ENCODE measurements at regions not wholly inside any gene's neighbourhood (a gene's known extent, or its start where the extent isn't known, plus 50 kb on each side); places are given as distances from the start of the nearest gene placed in this dataset.

GRCh38 chr11:76277298-76278175, 71.2 kb upstream of the WNT11 start:
- ChIA-PET CTCF (no interaction called here), POLR2A (no interaction called here), SMC1A (ENCODE audit: uncharacterized antibody, unreplicated experiment) (interaction anchor here (0.7 kb wide), 1 partner anchor 35 kb away, joined by 3 read pairs; no protein-coding TSS in a partner anchor), RAD21 (ENCODE audit: unreplicated experiment) (no interaction called here)
- H2AFZ ChIP-seq (ENCODE audit: control insufficient read depth, low read depth, low read length), result no peak overlapping the region
- no peak overlapping the region for H3K4me3 ChIP-seq
- no peaks in the 10 kb centered on the region; the same call in 2 of the 3 replicates for H3K9me3 ChIP-seq (replicated peaks; ENCODE audit: control insufficient read depth, insufficient read depth, low read length)
- BruUV-seq (replicated peaks), result no TSS peak
- intact Hi-C loops (cut with micrococcal nuclease; ENCODE audit: unreplicated experiment), result no loop called here
- H4K20me1 ChIP-seq (ENCODE audit: control insufficient read depth, insufficient read depth), result no peaks in the 10 kb centered on the region
- WGBS (ENCODE audit: insufficient coverage, insufficient replicate concordance, low lambda C conversion rate, missing lambda C conversion rate), result 28% methylated on average over 25 of the region's 25 CpGs
- peak; percentile 79 for TF ChIP-seq PAX5 (IDR thresholded peaks at IDR 0.05; ENCODE audit: borderline replicate concordance, low read depth, low read length)
- no peak for TF ChIP-seq TCF3 (IDR thresholded peaks at IDR 0.05; ENCODE audit: borderline replicate concordance, insufficient read depth, low read depth, low read length)
- no peak overlapping the region for H3K27ac ChIP-seq (ENCODE audit: control insufficient read depth, insufficient read depth)
- no peaks in the 10 kb centered on the region for H3K79me2 ChIP-seq (ENCODE audit: control insufficient read depth, insufficient read depth, low read length)
- DNase-seq (ENCODE audit: low read depth, low spot score) (no peak), ATAC-seq (peak; percentile 45), FAIRE-seq (no peak)
- no peaks in the 10 kb centered on the region for H3K36me3 ChIP-seq (ENCODE audit: control insufficient read depth in 2 of 2, insufficient read depth in 2 of 2, low read length in 1 of 2)
- no peak overlapping the region for H3K4me2 ChIP-seq (ENCODE audit: control insufficient read depth, insufficient read depth)
- no peak overlapping the region for H3K9ac ChIP-seq (ENCODE audit: control insufficient read depth, insufficient read depth, low read length)
- no peaks in the 10 kb centered on the region for H3K27me3 ChIP-seq (replicated peaks in 1 of 2; ENCODE audit: control insufficient read depth in 2 of 2, insufficient read depth in 2 of 2, low read length in 1 of 2)
- in situ Hi-C loops (cut with MboI), result no loop called here
- 0 out of 2 replicates have a peak, but pooled peaks cover 6% of the 10 kb centered on the region for H3K4me1 ChIP-seq (ENCODE audit: control insufficient read depth, insufficient read depth, low read length)

- no peak overlapping the region for H3K4me2 ChIP-seq (ENCODE audit: control insufficient read depth, insufficient read depth)
- H3K36me3 ChIP-seq (ENCODE audit: control insufficient read depth in 2 of 2, insufficient read depth in 2 of 2, low read length in 1 of 2), result no peaks in the 10 kb centered on the region
- TF ChIP-seq NFXL1 (IDR thresholded peaks at IDR 0.05; ENCODE audit: borderline replicate concordance), result no peak
- TF ChIP-seq HSF1 (IDR thresholded peaks at IDR 0.05; ENCODE audit: low read depth, low read length), result no peak
- TF ChIP-seq LARP7 (IDR thresholded peaks at IDR 0.05), result no peak
- TF ChIP-seq TARDBP (IDR thresholded peaks at IDR 0.05; ENCODE audit: borderline replicate concordance), result no peak
- TF ChIP-seq SP1 (IDR thresholded peaks at IDR 0.05; ENCODE audit: low read depth, low read length), result no peak
- no peak for TF ChIP-seq KDM1A (IDR thresholded peaks at IDR 0.05; ENCODE audit: borderline replicate concordance)
- TF ChIP-seq NR2F1 (conservative IDR thresholded peaks at IDR 0.05), result no peak
- ChIA-PET RAD21 (ENCODE audit: unreplicated experiment) (no interaction called here), SMC1A (ENCODE audit: uncharacterized antibody, unreplicated experiment) (no interaction called here), CTCF (no interaction called here), POLR2A (no interaction called here)
- H3K27ac ChIP-seq (ENCODE audit: control insufficient read depth, insufficient read depth), result no peak overlapping the region
- no peak overlapping the region for H2AFZ ChIP-seq (ENCODE audit: control insufficient read depth, low read depth, low read length)
- DNase-seq (ENCODE audit: low read depth, low spot score), result no peak
- in situ Hi-C loops (cut with MboI) (no loop called here), intact Hi-C loops (cut with micrococcal nuclease; ENCODE audit: unreplicated experiment) (no loop called here)
- no TSS peak for BruUV-seq (replicated peaks)
- no peaks in the 10 kb centered on the region for H4K20me1 ChIP-seq (ENCODE audit: control insufficient read depth, insufficient read depth)
- H3K27me3 ChIP-seq (replicated peaks in 1 of 2; ENCODE audit: control insufficient read depth in 2 of 2, insufficient read depth in 2 of 2, low read length in 1 of 2), result no peaks in the 10 kb centered on the region
- no peaks in the 10 kb centered on the region for H3K79me2 ChIP-seq (ENCODE audit: control insufficient read depth, insufficient read depth, low read length)
- H3K4me1 ChIP-seq (ENCODE audit: control insufficient read depth, insufficient read depth, low read length), result 0 out of 2 replicates have a peak, but pooled peaks cover 6% of the 10 kb centered on the region
- H3K4me3 ChIP-seq, result no peak overlapping the region
- no peaks in the 10 kb centered on the region; the same call in 2 of the 3 replicates for H3K9me3 ChIP-seq (replicated peaks; ENCODE audit: control insufficient read depth, insufficient read depth, low read length)
- no peak for ATAC-seq
- FAIRE-seq, result no peak
- H3K9ac ChIP-seq (ENCODE audit: control insufficient read depth, insufficient read depth, low read length), result no peak overlapping the region
- 77% methylated on average over 4 of the region's 4 CpGs for WGBS (ENCODE audit: insufficient coverage, insufficient replicate concordance, low lambda C conversion rate, missing lambda C conversion rate)
Measured at GRCh38 chr11:76276781-76277155, 70.5 kb upstream of the WNT11 start.
